Stomach (tissue), 4 donors: ENCODE measurements at regions not wholly inside any gene's neighbourhood (a gene's known extent, or its start where the extent isn't known, plus 50 kb on each side); places are given as distances from the start of the nearest gene placed in this dataset.

Experiments
- EP300 ChIP-seq: sonication (generic); formaldehyde crosslinking; IDR thresholded peaks from one replicate; pipeline ENCODE4 v1.6.1; 2017; ENCODE audit warnings: antibody characterized with exemption
- POLR2AphosphoS5 ChIP-seq, 3 donors: sonication (generic); formaldehyde crosslinking; IDR thresholded peaks; one replicate each; pipeline ENCODE4 v1.6.1; 2016; ENCODE audit warnings: antibody characterized with exemption in 3 of 3
- TF ChIP-seq, protein P1 (sequence below), 7 experiments: fragments of 450-650 bp in 4 of 7; fragments of 200-600 bp in 3 of 7; sonication (generic) in 3 of 7; IDR thresholded peaks; one replicate each; pipeline ENCODE4 v1.5.1; 2016 to 2019; ENCODE audit warnings: antibody characterized with exemption in 7 of 7, control low read depth in 2 of 7, mild to moderate bottlenecking in 1 of 7

DNA sequence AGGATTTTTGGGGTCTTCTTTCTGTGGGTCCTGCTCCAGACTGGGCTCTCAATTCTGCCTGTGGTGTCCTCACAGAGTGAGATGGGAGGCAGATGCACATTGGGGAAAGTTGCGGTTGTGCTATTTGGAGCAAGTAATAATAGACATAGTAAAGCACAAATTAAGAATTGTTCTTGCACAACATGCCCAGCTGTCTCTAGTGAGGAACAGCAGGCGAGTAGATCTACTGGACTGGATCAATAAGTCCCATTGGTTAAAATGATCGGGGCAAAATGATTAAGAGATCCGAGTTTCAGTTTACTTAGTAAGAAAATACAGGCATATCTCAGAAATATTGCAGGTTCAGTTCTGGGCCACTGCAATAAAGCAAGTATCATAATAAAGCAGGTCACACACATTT is 448.3 kb upstream of the PROX1 start:
- TF ChIP-seq, protein P1, sequence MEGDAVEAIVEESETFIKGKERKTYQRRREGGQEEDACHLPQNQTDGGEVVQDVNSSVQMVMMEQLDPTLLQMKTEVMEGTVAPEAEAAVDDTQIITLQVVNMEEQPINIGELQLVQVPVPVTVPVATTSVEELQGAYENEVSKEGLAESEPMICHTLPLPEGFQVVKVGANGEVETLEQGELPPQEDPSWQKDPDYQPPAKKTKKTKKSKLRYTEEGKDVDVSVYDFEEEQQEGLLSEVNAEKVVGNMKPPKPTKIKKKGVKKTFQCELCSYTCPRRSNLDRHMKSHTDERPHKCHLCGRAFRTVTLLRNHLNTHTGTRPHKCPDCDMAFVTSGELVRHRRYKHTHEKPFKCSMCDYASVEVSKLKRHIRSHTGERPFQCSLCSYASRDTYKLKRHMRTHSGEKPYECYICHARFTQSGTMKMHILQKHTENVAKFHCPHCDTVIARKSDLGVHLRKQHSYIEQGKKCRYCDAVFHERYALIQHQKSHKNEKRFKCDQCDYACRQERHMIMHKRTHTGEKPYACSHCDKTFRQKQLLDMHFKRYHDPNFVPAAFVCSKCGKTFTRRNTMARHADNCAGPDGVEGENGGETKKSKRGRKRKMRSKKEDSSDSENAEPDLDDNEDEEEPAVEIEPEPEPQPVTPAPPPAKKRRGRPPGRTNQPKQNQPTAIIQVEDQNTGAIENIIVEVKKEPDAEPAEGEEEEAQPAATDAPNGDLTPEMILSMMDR (IDR thresholded peaks at IDR 0.05), result no peak
- no peak for TF ChIP-seq POLR2AphosphoS5 (IDR thresholded peaks at IDR 0.05)
- no peak for TF ChIP-seq EP300
